Astrocyte (in vitro differentiated cells and primary cell): ENCODE measurements at regions not wholly inside any gene's neighbourhood (a gene's known extent, or its start where the extent isn't known, plus 50 kb on each side); places are given as distances from the start of the nearest gene placed in this dataset.

ENCODE experiments used
- DNase-seq: peaks from one replicate; pipeline ENCODE4 v3.0.0-alpha.2; 2010; ENCODE audit warnings: low read depth
- FAIRE-seq: peaks from 2 replicates; lab custom pipeline; 2011; peaks lifted over from hg19 to GRCh38; lab: Jason Lieb, UNC
- H2AFZ ChIP-seq: 2 replicates; pipeline ENCODE4 v1.6.0; 2012; ENCODE audit warnings: low read depth, low read length, inconsistent platforms
- H3K27ac ChIP-seq: 2 replicates; pipeline ENCODE4 v1.5.1; 2011; ENCODE audit warnings: low read depth, low read length, inconsistent platforms
- H3K27me3 ChIP-seq: 2 replicates; pipeline ENCODE4 v1.6.0; 2011; ENCODE audit warnings: low read length, inconsistent platforms; ENCODE audit not compliant: insufficient read depth
- H3K36me3 ChIP-seq: 2 replicates; pipeline ENCODE4 v1.5.1; 2011; ENCODE audit warnings: low read length, inconsistent platforms; ENCODE audit not compliant: insufficient read depth
- H3K4me1 ChIP-seq: 2 replicates; pipeline ENCODE4 v1.5.1; 2011; ENCODE audit warnings: low read length, inconsistent platforms; ENCODE audit not compliant: insufficient read depth
- H3K4me2 ChIP-seq: 2 replicates; pipeline ENCODE4 v1.6.0; 2012; ENCODE audit warnings: low read length, inconsistent platforms
- H3K4me3 ChIP-seq: 2 replicates; pipeline ENCODE4 v1.5.1; 2011; ENCODE audit warnings: low read depth, mild to moderate bottlenecking, low read length, inconsistent platforms; ENCODE audit not compliant: insufficient read depth
- H3K79me2 ChIP-seq: 2 replicates; pipeline ENCODE4 v1.6.0; 2012; ENCODE audit warnings: mild to moderate bottlenecking, low read length, inconsistent platforms; ENCODE audit not compliant: insufficient read depth
- H3K9ac ChIP-seq: 2 replicates; pipeline ENCODE4 v1.6.0; 2012; ENCODE audit warnings: mild to moderate bottlenecking, low read length, inconsistent platforms
- H3K9me3 ChIP-seq: 2 replicates; pipeline ENCODE4 v1.5.1; 2012; ENCODE audit warnings: low read depth, mild to moderate bottlenecking, low read length, inconsistent platforms; ENCODE audit not compliant: insufficient read depth
- H4K20me1 ChIP-seq: 2 replicates; pipeline ENCODE4 v1.6.0; 2012; ENCODE audit warnings: low read length, inconsistent platforms; ENCODE audit not compliant: insufficient read depth
- H3K27ac Mint-ChIP-seq: one replicate; pipeline ENCODE4 v1.8.0; 2021; ENCODE audit warnings: mild to moderate bottlenecking, mixed read lengths; ENCODE audit not compliant: unreplicated experiment
- H3K27me3 Mint-ChIP-seq: one replicate; pipeline ENCODE4 v1.8.0; 2021; ENCODE audit warnings: low read depth, mixed read lengths; ENCODE audit not compliant: unreplicated experiment
- H3K36me3 Mint-ChIP-seq: one replicate; pipeline ENCODE4 v1.8.0; 2021; ENCODE audit warnings: low read depth, mixed read lengths; ENCODE audit not compliant: unreplicated experiment
- H3K4me1 Mint-ChIP-seq: one replicate; pipeline ENCODE4 v1.8.0; 2021; ENCODE audit warnings: low read depth, mixed read lengths; ENCODE audit not compliant: unreplicated experiment
- H3K4me3 Mint-ChIP-seq: one replicate; pipeline ENCODE4 v1.8.0; 2021; ENCODE audit warnings: mild to moderate bottlenecking, moderate library complexity, mixed read lengths; ENCODE audit not compliant: unreplicated experiment
- H3K9me3 Mint-ChIP-seq: one replicate; pipeline ENCODE4 v1.8.0; 2021; ENCODE audit warnings: mild to moderate bottlenecking, mixed read lengths; ENCODE audit not compliant: unreplicated experiment
- CTCF ChIP-seq: IDR thresholded peaks from 2 replicates; pipeline ENCODE4 v1.5.1; 2011; ENCODE audit warnings: low read depth, mild to moderate bottlenecking, inconsistent platforms, low read length, moderate library complexity; ENCODE audit not compliant: insufficient read depth
- EZH2 ChIP-seq: IDR thresholded peaks from 2 replicates; pipeline ENCODE4 v1.6.1; 2012; ENCODE audit warnings: mild to moderate bottlenecking, low read length, inconsistent platforms; ENCODE audit not compliant: insufficient read depth

- Mint-ChIP-seq H3K27me3 (no peaks in the 10 kb centered on the region), H3K36me3 (peaks cover 9% of the 10 kb centered on the region), H3K27ac (no peak overlapping the region), H3K9me3 (no peaks in the 10 kb centered on the region), H3K4me1 (peaks cover 18% of the 10 kb centered on the region), H3K4me3 (no peak overlapping the region)
- FAIRE-seq, result no peak
- no peak overlapping the region for H3K4me3 ChIP-seq
- H3K4me2 ChIP-seq, result no peak overlapping the region
- no peaks in the 10 kb centered on the region for H3K27me3 ChIP-seq
- H2AFZ ChIP-seq, result no peak overlapping the region
- peaks cover 30% of the 10 kb centered on the region for H3K79me2 ChIP-seq
- TF ChIP-seq CTCF, result no peak
- TF ChIP-seq EZH2, result no peak
- peaks cover 29% of the 10 kb centered on the region for H4K20me1 ChIP-seq
- no peaks in the 10 kb centered on the region for H3K4me1 ChIP-seq
- H3K27ac ChIP-seq, result no peak overlapping the region
- no peaks in the 10 kb centered on the region for H3K9me3 ChIP-seq
- DNase-seq, result no peak
- no peaks in the 10 kb centered on the region for H3K36me3 ChIP-seq
- H3K9ac ChIP-seq, result no peak overlapping the region
Observed at GRCh38 chr6:26193467-26194328, 106.5 kb downstream of the HFE start.

GRCh38 chr6:26194329-26194701, 107.1 kb downstream of the HFE start:
- no peak overlapping the region for H2AFZ ChIP-seq
- H3K27me3 ChIP-seq, result no peaks in the 10 kb centered on the region
- no peaks in the 10 kb centered on the region for H3K27me3 Mint-ChIP-seq
- peak overlapping the region; percentile 60 for H3K4me3 Mint-ChIP-seq
- TF ChIP-seq CTCF, result no peak
- TF ChIP-seq EZH2, result no peak
- H3K27ac ChIP-seq, result peak overlapping the region; percentile 90
- H4K20me1 ChIP-seq, result peaks cover 31% of the 10 kb centered on the region
- H3K27ac Mint-ChIP-seq, result no peak overlapping the region
- H3K4me2 ChIP-seq, result peak overlapping the region; percentile 86
- no peak overlapping the region for H3K4me3 ChIP-seq
- no peak for FAIRE-seq
- no peak for DNase-seq
- H3K79me2 ChIP-seq, result peaks cover 33% of the 10 kb centered on the region
- no peaks in the 10 kb centered on the region for H3K9me3 Mint-ChIP-seq
- H3K9ac ChIP-seq, result peak overlapping the region; percentile 97
- H3K4me1 ChIP-seq, result no peaks in the 10 kb centered on the region
- H3K9me3 ChIP-seq, result no peaks in the 10 kb centered on the region
- H3K4me1 Mint-ChIP-seq, result peaks cover 18% of the 10 kb centered on the region
- no peaks in the 10 kb centered on the region for H3K36me3 ChIP-seq
- H3K36me3 Mint-ChIP-seq, result peaks cover 9% of the 10 kb centered on the region

- peaks cover 33% of the 10 kb centered on the region for H3K79me2 ChIP-seq
- H3K9ac ChIP-seq, result peak overlapping the region; percentile 97
- FAIRE-seq, result no peak
Observed at GRCh38 chr6:26194816-26195375, 107.7 kb downstream of the HFE start.

More at GRCh38 chr6:26194816-26195375, 107.7 kb downstream of the HFE start:
- peak overlapping the region; percentile 90 for H3K27ac ChIP-seq
- no peaks in the 10 kb centered on the region for H3K9me3 ChIP-seq
- H3K27me3 ChIP-seq, result no peaks in the 10 kb centered on the region
- Mint-ChIP-seq H3K27me3 (no peaks in the 10 kb centered on the region), H3K4me3 (peak overlapping the region; percentile 99), H3K4me1 (peaks cover 18% of the 10 kb centered on the region), H3K9me3 (peaks cover 1% of the 10 kb centered on the region), H3K27ac (peak overlapping the region; percentile 79), H3K36me3 (peaks cover 9% of the 10 kb centered on the region)
- peak overlapping the region; percentile 93 for H3K4me3 ChIP-seq
- H4K20me1 ChIP-seq, result peaks cover 31% of the 10 kb centered on the region
- no peak for DNase-seq
- no peaks in the 10 kb centered on the region for H3K36me3 ChIP-seq
- peak overlapping the region; percentile 86 for H3K4me2 ChIP-seq
- H2AFZ ChIP-seq, result peak overlapping the region; percentile 11
- peaks cover 5% of the 10 kb centered on the region for H3K4me1 ChIP-seq
- no peak for TF ChIP-seq CTCF
- no peak for TF ChIP-seq EZH2
